Suprapubic skin (tissue), 4 donors: ENCODE measurements at regions not wholly inside any gene's neighbourhood (a gene's known extent, or its start where the extent isn't known, plus 50 kb on each side); places are given as distances from the start of the nearest gene placed in this dataset.

Experiments used
- DNase-seq, 2 donors: peaks; one replicate each; pipeline ENCODE4 v3.0.0-alpha.2; 2019; ENCODE audit warnings: low spot score in 2 of 2
- H3K27ac ChIP-seq: fragments of 200-600 bp; sonication (generic); one replicate; pipeline ENCODE4 v1.5.1; 2019
- H3K27me3 ChIP-seq: fragments of 200-600 bp; sonication (generic); one replicate; pipeline ENCODE4 v1.5.1; 2019
- H3K36me3 ChIP-seq: fragments of 200-600 bp; sonication (generic); one replicate; pipeline ENCODE4 v1.5.1; 2019
- H3K4me1 ChIP-seq: fragments of 200-600 bp; sonication (generic); one replicate; pipeline ENCODE4 v1.5.1; 2019
- H3K4me3 ChIP-seq: fragments of 200-600 bp; sonication (generic); one replicate; pipeline ENCODE4 v1.5.1; 2019; ENCODE audit warnings: mild to moderate bottlenecking
- H3K9me3 ChIP-seq: fragments of 200-600 bp; sonication (generic); one replicate; pipeline ENCODE4 v1.5.1; 2019
- EP300 ChIP-seq: sonication (generic); formaldehyde crosslinking; IDR thresholded peaks from one replicate; pipeline ENCODE4 v1.6.1; 2017; ENCODE audit warnings: antibody characterized with exemption
- POLR2A ChIP-seq, 2 donors: fragments of 450-650 bp; IDR thresholded peaks; one replicate each; pipeline ENCODE4 v1.6.1; 2017; ENCODE audit warnings: antibody characterized with exemption in 2 of 2, mild to moderate bottlenecking in 2 of 2, moderate library complexity in 2 of 2
- POLR2AphosphoS5 ChIP-seq, 3 donors: sonication (generic); formaldehyde crosslinking; IDR thresholded peaks; one replicate each; pipeline ENCODE4 v1.6.1; 2017; ENCODE audit warnings: antibody characterized with exemption in 3 of 3
- WGBS: methylation state at CpG from one replicate; pipeline ENCODE4 v1.1.5; 2018; 5-methylcytosine and 5-hydroxymethylcytosine counted together
- TF ChIP-seq, protein P1 (sequence below), 2 donors: fragments of 200-600 bp in 1 of 2; fragments of 450-650 bp in 1 of 2; sonication (generic) in 1 of 2; IDR thresholded peaks; one replicate each; pipeline ENCODE4 v1.5.1; 2016 to 2019; ENCODE audit warnings: antibody characterized with exemption in 2 of 2, mild to moderate bottlenecking in 1 of 2, moderate library complexity in 1 of 2

DNA sequence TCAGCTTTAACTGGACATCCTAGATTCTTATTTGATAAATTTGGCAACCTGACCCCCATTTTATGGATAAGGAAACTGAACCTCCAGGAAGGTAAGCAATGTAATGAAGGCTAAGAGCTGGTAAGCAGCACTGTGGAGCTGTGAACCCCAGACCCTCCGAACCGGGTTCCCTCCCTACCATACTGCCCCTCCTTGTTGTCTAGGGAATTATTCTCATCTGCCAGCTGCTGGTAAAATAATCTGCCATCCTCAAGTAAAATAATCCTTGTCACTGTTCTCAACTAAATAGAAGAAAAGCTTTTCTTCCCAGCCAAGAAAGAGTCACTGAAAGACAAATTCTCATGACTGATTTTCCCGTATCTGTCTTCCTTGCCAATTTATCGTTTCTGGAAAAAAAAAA, 55.8 kb upstream of the PRDX6 start:
- Histone ChIP-seq H3K36me3 (no peaks in the 10 kb centered on the region), H3K27me3 (no peaks in the 10 kb centered on the region), H3K9me3 (no peaks in the 10 kb centered on the region), H3K4me3 (no peak overlapping the region), H3K27ac (no peak overlapping the region), H3K4me1 (peaks cover 7% of the 10 kb centered on the region)
- WGBS: 67% methylated on average over 4 of the region's 4 CpGs
- DNase-seq: no peak
- TF ChIP-seq, protein P1, sequence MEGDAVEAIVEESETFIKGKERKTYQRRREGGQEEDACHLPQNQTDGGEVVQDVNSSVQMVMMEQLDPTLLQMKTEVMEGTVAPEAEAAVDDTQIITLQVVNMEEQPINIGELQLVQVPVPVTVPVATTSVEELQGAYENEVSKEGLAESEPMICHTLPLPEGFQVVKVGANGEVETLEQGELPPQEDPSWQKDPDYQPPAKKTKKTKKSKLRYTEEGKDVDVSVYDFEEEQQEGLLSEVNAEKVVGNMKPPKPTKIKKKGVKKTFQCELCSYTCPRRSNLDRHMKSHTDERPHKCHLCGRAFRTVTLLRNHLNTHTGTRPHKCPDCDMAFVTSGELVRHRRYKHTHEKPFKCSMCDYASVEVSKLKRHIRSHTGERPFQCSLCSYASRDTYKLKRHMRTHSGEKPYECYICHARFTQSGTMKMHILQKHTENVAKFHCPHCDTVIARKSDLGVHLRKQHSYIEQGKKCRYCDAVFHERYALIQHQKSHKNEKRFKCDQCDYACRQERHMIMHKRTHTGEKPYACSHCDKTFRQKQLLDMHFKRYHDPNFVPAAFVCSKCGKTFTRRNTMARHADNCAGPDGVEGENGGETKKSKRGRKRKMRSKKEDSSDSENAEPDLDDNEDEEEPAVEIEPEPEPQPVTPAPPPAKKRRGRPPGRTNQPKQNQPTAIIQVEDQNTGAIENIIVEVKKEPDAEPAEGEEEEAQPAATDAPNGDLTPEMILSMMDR (IDR thresholded peaks at IDR 0.05): no peak
- TF ChIP-seq POLR2A (IDR thresholded peaks at IDR 0.05) (no peak), EP300 (no peak), POLR2AphosphoS5 (IDR thresholded peaks at IDR 0.05) (no peak)

DNA sequence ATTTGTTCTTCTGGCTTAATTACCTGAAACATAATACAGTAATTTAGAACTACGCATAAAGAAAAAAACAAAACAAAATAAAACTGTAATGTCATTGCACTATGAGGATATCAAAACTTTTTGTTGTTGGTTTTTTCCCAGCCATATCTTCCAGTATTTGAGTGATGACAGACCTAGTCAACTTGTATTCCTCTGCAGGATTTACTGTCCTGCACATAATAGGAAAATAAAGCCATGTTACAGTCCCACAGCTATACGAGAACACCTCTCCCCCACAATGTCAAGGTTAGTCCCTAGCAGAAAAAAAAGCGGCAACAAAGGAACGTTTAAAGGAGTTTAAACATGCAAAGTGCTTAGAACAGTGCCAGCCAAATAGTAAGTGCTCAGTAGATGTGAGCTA, 55.3 kb upstream of the PRDX6 start:
- no peak for DNase-seq
- Histone ChIP-seq H3K4me3 (no peak overlapping the region), H3K27ac (no peak overlapping the region), H3K4me1 (peaks cover 7% of the 10 kb centered on the region), H3K27me3 (no peaks in the 10 kb centered on the region), H3K36me3 (no peaks in the 10 kb centered on the region), H3K9me3 (no peaks in the 10 kb centered on the region)
- WGBS: 84% methylated on average over 4 of the region's 4 CpGs
- TF ChIP-seq EP300: no peak
- TF ChIP-seq, protein P1 (IDR thresholded peaks at IDR 0.05): no peak
- no peak for TF ChIP-seq POLR2AphosphoS5 (IDR thresholded peaks at IDR 0.05)
- TF ChIP-seq POLR2A (IDR thresholded peaks at IDR 0.05): no peak

DNA sequence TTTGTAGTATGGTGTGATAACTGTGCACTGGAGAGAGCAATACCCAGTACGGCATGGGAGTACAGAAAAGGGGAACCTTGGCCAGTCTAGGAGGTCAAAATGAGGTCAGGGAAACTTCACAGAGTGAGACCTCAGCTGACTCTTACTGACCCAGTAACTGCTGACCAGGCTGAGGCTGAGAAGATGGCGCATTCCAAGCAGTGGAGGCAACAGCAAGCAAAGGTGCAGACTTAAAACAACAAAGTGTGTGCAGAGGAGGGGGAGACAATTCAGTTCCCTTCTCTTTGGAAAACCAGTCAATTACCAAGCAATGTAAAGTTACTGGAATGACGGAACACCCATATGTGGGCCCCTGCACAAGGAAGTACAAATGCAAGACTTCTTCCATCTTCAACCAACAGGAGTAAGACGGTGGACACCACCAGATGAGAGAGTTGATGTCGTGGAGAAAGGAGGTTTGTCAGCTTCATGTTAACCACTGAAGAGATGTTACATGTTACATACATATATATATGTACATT, 54.6 kb upstream of the PRDX6 start:
- no peak for DNase-seq
- 86% methylated on average over 5 of the region's 5 CpGs for WGBS
- Histone ChIP-seq H3K9me3 (no peaks in the 10 kb centered on the region), H3K27ac (no peak overlapping the region), H3K27me3 (no peaks in the 10 kb centered on the region), H3K4me3 (no peak overlapping the region), H3K36me3 (no peaks in the 10 kb centered on the region), H3K4me1 (peaks cover 7% of the 10 kb centered on the region)
- no peak for TF ChIP-seq POLR2A (IDR thresholded peaks at IDR 0.05)
- TF ChIP-seq EP300: no peak
- no peak for TF ChIP-seq POLR2AphosphoS5 (IDR thresholded peaks at IDR 0.05)
- TF ChIP-seq, protein P1 (IDR thresholded peaks at IDR 0.05): no peak

DNA sequence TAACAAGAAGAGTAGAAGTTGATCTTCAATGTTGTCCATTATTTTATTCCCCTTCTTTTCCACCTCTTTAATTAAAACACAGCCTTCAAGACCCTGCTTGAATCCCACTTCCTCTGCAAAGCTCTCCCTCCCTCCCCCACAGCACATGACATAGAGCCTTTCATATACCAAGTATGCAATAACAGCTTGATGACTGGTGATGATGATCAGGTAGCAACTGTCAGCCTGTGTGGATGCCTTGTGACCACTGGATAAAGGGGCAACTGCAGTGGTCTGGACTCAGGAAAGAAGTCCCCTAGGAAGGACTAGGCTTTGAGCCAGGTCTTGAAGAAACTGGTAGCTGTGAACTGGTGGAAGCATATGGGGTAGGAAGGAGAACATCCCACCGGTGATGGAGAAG, 53.8 kb upstream of the PRDX6 start:
- TF ChIP-seq POLR2AphosphoS5 (IDR thresholded peaks at IDR 0.05) (no peak), POLR2A (IDR thresholded peaks at IDR 0.05) (no peak), EP300 (no peak)
- TF ChIP-seq, protein P1 (IDR thresholded peaks at IDR 0.05): no peak
- Histone ChIP-seq H3K27me3 (no peaks in the 10 kb centered on the region), H3K27ac (no peak overlapping the region), H3K4me1 (peaks cover 7% of the 10 kb centered on the region), H3K36me3 (no peaks in the 10 kb centered on the region), H3K4me3 (no peak overlapping the region), H3K9me3 (no peaks in the 10 kb centered on the region)
- WGBS: 87% methylated on average over 1 of the region's 1 CpG
- DNase-seq: no peak

DNA sequence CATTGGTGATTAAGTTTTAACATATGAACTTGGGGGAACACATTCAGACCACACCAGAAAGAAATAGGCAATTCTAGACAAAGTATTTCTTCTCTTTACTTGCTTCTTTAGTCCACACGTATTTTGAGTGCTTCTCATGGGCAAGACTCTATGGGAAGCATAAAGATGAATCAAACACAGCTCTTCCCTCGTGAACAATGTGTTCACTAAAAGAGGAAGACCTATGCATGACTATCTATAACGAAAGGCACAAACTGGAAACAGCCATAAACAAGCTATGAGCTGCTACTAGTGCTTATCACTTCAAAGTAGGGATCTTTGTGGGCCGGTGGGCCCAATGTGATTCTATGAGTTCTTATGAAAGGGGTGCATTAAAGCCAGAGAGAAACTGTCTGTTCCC, 53.0 kb upstream of the PRDX6 start:
- no peak for DNase-seq
- Histone ChIP-seq H3K27ac (no peak overlapping the region), H3K36me3 (no peaks in the 10 kb centered on the region), H3K4me1 (peaks cover 12% of the 10 kb centered on the region), H3K9me3 (no peaks in the 10 kb centered on the region), H3K27me3 (no peaks in the 10 kb centered on the region), H3K4me3 (no peak overlapping the region)
- TF ChIP-seq, protein P1 (IDR thresholded peaks at IDR 0.05): no peak
- no peak for TF ChIP-seq EP300
- TF ChIP-seq POLR2AphosphoS5 (IDR thresholded peaks at IDR 0.05): no peak
- no peak for TF ChIP-seq POLR2A (IDR thresholded peaks at IDR 0.05)
- 89% methylated on average over 4 of the region's 4 CpGs for WGBS
